ENCODE measurements at regions not wholly inside any gene's neighbourhood (a gene's known extent, or its start where the extent isn't known, plus 50 kb on each side); places are given as distances from the start of the nearest gene placed in this dataset.

DNA sequence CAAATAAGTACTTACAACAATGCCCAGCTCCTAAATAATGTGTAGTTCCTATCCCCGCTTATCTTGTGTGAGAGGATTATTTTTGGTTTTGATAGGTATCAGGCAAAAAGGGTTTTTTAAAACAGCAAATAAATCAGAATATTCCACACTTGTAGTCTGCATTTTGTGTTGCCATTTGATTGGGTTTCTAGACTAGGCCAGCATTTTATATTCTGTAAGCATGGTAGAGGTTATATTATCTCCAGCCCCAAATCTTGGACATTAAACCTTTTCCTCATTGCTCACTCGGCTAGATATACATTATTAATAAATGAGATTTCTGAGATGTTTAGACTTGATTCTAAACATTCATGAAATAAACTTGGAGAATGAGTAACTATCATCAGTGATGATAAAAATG is 165.7 kb upstream of the C1orf21 start:
- DNase-seq = no peak

DNA sequence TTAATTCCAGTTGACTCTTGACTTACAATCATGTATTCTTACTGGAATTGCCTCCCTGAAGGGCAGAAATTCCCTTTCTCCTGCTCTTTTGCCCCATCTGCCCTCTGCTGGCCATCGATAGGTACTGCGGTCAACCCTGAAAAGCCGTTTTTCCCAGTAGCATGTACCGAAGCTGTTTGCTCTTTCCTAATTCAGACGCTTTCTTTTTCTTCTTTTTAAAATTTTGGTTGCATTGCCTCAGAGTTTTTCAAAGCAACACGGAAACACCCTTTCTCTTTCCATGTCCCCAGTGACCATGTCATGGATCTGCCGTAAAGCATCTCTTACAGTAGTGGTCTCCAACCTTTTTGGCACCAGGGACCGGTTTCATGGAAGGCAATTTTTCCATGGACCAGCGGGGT is 164.2 kb upstream of the C1orf21 start:
- DNase-seq = peak; percentile 25

- no peak for DNase-seq
These were observed 163.6 kb upstream of the C1orf21 start for GRCh38 chr1:184223216-184223615.

- DNase-seq = no peak
These were observed 161.3 kb upstream of the C1orf21 start for GRCh38 chr1:184225283-184226099.

DNA sequence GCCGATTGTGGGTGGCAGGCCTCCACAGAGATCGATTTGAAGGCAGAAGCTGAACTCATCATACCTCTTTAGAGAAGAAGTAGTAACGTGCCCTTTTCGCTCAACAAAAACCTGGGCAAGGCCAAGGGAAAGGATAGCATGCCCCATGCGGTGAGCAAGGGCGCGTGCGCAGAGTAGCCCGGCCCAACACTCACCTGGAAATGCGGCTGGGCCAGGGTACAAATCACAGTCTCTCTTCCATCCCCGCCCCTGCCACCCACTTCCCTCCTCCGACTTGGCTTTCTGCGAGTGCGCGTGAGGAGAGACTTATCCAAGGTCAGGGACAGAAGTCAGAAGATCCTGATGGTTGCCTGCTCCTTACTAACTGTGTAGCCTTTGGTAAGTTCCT is 160.7 kb upstream of the C1orf21 start:
- no peak for DNase-seq

- DNase-seq = no peak
These were observed 158.3 kb upstream of the C1orf21 start for GRCh38 chr1:184228558-184228957.

GRCh38 chr1:184237588-184237987 is 149.2 kb upstream of the C1orf21 start:
- DNase-seq = no peak

DNA sequence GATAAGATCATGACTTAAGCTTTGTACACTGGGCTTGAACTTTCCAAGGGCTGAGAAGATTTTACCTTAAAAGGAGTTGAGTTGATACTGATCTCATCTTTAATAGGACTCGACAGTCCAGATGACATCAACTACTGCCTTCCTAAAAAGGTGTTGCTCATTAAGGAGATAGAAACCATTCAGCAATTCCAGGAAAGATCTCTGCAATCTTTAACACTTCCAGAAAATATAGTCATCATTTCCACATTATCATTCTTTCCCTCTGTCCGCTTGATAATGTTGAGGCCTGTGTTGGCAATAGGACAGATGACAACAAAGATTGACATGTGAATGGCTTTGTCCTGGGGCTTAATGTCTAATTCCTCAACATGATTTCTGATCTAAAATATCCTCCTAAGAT is 145.4 kb upstream of the C1orf21 start:
- no peak for DNase-seq

GRCh38 chr1:184242507-184242943 is 144.3 kb upstream of the C1orf21 start:
- peak; percentile 29 for DNase-seq

GRCh38 chr1:184244962-184245361 is 141.9 kb upstream of the C1orf21 start:
- DNase-seq = no peak

DNA sequence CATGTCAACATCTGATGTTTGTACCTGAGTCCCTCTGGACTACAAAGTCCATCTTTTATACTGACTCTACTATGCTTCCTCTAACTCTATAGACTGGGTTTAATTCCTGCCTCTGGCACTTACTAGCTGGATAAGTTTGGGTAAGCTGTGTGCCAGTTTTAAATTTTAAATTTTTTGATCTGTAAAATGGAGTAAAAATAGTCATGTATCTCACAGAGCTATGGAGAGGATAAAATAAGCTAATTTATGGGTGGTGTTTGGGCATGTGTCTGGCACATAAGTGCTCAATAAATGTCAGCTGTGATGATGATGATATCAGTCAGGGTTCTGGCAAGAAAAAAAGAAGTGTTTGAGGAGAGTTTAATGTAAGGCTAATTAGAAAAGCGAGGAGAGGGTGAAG is 139.2 kb upstream of the C1orf21 start:
- DNase-seq = no peak

GRCh38 chr1:184253921-184254320 is 132.9 kb upstream of the C1orf21 start:
- no peak for DNase-seq

DNA sequence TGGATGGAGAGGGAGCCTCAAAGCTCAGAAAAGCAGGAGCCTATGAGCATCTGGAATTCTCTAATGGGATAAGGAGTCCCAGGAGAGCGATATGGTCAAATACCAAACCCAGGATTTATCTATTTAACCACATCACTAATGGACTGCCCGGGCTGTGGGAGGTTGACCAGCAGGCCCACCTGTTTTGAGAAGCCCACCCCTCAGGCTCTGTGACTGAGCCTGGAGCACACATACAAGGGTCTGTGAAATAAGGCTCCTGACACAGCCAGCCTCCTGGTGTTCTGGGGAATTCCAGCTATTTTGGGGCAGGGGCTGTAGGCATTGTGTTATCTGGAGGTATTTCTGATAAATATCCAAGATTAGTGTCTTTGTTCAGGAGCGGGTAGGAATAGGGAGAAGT is 132.0 kb upstream of the C1orf21 start:
- no peak for DNase-seq

- no peak for DNase-seq
These were observed 131.3 kb upstream of the C1orf21 start for GRCh38 chr1:184255560-184255959.

GRCh38 chr1:184257873-184258272 is 129.0 kb upstream of the C1orf21 start:
- no peak for DNase-seq

DNA sequence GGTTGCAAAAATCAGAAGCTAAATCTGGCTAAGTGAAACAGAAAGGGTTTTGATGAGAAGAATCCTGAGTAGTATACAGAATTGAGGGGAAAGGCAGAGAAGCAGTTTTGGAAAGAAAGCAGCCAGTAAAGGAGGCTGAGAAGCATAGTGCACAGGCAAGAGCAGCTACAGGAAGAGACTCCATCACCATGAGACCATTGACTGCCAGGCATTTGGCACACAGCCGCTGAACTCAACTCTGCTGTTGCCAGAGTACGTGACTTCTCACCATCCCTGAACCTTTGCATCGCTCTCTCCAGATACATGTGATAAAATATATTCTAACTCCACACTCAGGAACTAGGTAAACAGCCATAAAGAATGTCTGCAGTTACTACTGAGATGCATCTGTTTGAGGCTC is 128.3 kb upstream of the C1orf21 start:
- DNase-seq = no peak

- DNase-seq = peak; percentile 89
These were observed 126.4 kb upstream of the C1orf21 start for GRCh38 chr1:184260382-184260781.

DNA sequence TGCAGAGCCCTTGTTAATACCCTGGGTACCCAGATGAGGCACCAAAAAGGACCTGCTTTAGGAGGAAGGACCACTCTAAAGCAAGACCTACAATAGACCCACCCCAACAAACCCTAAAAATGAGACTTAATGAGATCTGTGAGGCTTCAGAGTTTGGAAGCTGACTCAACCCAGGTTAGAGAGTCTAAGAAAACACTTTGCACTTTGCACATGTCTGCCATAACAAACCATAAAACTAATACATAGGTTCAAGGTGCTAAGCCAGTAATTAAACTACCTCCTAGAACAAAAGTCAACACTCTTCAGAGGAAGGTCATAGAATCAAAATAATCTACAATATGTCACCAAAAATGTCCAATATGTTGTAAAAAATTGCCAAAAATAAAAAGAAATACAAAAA is 124.7 kb upstream of the C1orf21 start:
- no peak for DNase-seq

- no peak for DNase-seq
These were observed 119.1 kb upstream of the C1orf21 start for GRCh38 chr1:184267747-184268146.

DNA sequence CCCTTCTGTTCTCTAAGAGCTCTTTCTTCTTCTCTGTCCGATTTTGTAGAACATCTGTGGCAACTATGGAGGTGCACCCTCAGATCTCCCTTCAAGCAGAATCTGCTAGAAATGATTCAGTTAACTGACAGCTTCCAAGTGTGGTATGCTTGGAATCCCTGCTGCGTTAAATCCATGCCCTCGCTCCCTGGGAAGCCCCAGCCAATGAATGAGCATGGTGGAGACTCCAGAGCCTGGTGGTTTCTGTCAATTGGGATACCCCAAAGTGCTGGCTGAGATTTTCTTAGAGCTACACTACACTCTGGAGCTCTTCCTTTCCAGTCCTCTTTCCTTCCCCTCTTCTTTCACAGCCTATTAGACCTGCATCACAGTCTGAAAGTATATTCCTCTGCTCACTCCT is 116.3 kb upstream of the C1orf21 start:
- DNase-seq = peak; percentile 69

DNA sequence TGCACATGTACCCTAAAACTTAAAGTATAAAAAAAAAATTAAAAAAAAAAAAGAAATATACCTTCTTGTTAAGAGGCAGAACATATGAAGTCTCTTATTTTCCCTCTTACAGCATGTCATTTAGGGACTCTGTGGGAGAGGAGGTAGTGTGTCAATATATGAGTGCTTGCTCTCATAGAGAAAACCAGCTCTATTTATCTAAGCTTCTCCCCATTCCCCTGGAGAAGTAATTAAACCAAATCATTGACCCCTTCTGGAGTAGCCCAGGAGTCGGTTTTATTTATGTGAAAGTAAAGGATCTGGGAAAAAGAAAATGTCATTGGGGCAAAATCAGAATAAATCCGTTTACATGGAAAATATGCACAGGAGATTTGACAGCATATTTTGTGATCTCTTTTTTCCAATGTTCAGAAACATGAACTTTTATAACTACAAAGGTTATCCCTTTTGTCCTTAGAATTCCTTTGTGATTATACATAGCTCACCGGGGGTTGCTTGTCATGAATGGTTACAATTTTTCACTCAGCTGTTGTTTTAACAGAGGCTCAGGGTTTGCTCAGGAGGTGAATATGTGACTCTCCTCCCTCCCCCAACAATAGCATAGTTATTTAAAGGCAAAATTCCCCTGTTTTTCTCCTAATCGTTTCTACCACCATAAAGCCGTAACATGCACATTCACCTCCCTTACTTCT is 114.5 kb upstream of the C1orf21 start:
- DNase-seq = peak; percentile 23

- DNase-seq = no peak
These were observed 110.4 kb upstream of the C1orf21 start for GRCh38 chr1:184276416-184276815.

DNA sequence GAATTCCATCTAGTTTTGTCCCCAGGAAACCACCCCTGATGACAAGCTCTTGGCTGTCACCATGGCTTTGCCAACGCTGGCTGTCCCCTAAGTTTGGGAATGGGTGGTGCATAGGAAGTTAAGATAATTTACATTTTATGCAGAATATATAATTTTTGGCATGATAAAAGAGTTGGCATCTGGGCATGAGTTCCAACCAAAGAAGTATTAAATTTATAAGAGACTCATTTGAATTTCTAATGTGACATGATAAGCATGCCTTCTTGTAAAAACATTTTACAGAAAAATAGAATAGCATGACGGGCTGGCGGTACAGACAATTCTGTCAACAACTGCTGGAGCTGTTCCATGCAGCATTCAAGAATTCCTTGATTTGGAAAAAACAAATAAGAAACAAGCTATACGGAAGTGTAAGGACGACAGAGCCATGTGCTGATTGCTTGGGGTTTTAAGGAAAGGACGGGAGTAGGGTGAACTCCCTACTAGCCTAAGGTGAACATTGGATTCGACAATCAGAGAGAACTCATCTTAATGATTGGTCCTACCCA is 106.8 kb upstream of the C1orf21 start:
- DNase-seq = no peak

- no peak for DNase-seq
These were observed 102.8 kb upstream of the C1orf21 start for GRCh38 chr1:184283999-184284398.

Measured in NCI-H226 (cell line).